HG02642 (cell line): ENCODE measurements at regions not wholly inside any gene's neighbourhood (a gene's known extent, or its start where the extent isn't known, plus 50 kb on each side); places are given as distances from the start of the nearest gene placed in this dataset.

ENCODE experiments used
- ATAC-seq: cut with Tn5 transposase; IDR thresholded peaks from one replicate; pipeline ENCODE4 v1.9.1; 2021; ENCODE audit warnings: mild to moderate bottlenecking; ENCODE audit not compliant: unreplicated experiment, poor library complexity

GRCh38 chr6:113343940-113344339 is 513.2 kb upstream of the MARCKS start:
- ATAC-seq, result no peak

- ATAC-seq, result no peak
These were observed 512.2 kb upstream of the MARCKS start for GRCh38 chr6:113344969-113345368.

- ATAC-seq, result no peak
These were observed 509.7 kb upstream of the MARCKS start for GRCh38 chr6:113347436-113347835.

GRCh38 chr6:113350461-113350860 is 506.7 kb upstream of the MARCKS start:
- ATAC-seq, result no peak

GRCh38 chr6:113351173-113351834 is 505.8 kb upstream of the MARCKS start:
- ATAC-seq, result no peak

- no peak for ATAC-seq
These were observed 504.9 kb upstream of the MARCKS start for GRCh38 chr6:113352029-113352801.

GRCh38 chr6:113352831-113353230 is 504.3 kb upstream of the MARCKS start:
- ATAC-seq, result no peak

GRCh38 chr6:113353392-113353791 is 503.8 kb upstream of the MARCKS start:
- no peak for ATAC-seq

DNA sequence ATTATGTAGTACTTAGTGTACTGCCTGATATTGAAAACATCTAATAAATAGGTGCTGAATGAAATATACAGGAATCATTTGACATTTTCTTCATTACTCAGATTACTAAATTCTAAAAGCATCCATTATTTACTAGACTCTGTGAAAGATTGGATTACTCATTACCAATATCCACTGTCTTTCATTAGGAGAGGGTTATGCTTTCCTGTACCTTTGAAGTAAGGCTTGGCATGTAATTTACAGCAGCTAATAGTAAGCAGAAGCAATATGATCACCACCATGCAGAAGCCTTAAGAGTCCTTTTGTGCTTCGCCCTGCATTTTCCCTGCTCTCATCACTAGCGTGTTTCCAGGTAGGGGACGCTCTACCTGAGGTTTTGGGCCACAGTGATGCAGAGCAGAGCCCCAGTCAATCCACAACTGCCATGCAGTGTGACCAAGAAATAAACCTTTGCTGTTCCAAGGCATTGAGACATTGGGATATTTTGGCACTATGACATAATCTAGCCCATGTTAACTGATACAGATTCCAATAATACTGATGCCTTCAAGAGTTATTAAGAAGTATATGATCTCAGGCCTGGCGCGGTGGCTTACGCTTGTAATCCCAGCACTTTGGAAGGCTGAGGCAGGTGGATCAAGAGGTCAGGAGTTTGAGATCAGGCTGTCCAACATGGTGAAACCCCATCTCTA is 502.8 kb upstream of the MARCKS start:
- no peak for ATAC-seq

GRCh38 chr6:113356139-113356538 is 501.0 kb upstream of the MARCKS start:
- ATAC-seq, result no peak

GRCh38 chr6:113357041-113357440 is 500.1 kb upstream of the MARCKS start:
- ATAC-seq, result no peak

DNA sequence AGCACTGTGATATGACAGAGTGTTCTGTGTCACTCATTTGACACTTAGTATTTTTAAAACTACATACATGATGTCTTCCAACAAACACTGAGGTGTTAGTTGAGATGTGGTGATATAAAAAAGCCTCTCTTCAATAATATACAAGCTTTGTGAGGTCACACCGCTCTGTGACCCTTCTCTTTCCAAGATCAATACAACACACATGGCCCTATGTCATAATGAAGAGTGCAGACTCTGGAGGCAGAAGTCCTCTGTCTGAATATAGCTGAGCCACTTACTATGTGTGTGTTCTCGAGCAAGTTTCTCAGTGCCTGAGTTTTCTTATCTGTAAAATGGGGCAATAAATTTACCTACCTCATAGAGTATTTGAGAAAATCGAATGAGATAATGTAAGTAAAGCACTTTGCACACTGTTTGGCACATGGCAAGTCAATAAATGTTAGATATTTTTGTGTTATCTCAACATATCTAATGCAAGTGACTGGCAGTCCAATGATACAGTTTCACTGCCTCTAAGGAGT is 499.0 kb upstream of the MARCKS start:
- no peak for ATAC-seq

- ATAC-seq, result no peak
These were observed 497.7 kb upstream of the MARCKS start for GRCh38 chr6:113359155-113360140.

DNA sequence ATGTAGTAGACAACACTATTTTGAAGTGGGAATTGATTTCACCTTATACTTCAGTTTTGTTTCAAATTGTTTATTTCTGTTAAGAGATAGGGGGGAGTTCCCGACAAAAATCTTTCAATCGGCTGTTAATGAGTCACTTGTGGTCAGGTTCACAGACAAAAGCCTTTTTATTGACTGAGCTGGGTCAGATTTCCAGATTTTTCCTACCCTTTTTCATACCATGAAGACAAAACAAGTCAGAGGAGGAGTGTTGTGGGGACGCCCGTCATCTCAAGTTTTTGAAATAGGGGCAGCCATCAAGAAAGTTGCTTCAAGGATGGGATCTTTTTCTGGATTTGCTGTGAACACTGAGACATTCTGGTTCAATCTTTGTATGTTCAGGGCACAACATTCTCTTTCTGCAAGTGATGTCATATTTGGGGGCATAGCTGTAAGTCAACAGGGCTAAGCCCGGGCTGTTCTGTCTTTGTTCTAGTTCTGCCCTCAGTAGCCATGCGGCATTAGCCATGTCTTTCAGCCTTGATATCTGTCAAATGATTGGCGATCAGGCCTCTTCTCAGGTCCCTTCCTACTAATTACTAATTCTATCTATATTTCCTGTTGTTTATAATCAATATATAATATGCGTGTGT is 496.0 kb upstream of the MARCKS start:
- ATAC-seq, result no peak

GRCh38 chr6:113362301-113363047 is 494.7 kb upstream of the MARCKS start:
- ATAC-seq, result no peak

DNA sequence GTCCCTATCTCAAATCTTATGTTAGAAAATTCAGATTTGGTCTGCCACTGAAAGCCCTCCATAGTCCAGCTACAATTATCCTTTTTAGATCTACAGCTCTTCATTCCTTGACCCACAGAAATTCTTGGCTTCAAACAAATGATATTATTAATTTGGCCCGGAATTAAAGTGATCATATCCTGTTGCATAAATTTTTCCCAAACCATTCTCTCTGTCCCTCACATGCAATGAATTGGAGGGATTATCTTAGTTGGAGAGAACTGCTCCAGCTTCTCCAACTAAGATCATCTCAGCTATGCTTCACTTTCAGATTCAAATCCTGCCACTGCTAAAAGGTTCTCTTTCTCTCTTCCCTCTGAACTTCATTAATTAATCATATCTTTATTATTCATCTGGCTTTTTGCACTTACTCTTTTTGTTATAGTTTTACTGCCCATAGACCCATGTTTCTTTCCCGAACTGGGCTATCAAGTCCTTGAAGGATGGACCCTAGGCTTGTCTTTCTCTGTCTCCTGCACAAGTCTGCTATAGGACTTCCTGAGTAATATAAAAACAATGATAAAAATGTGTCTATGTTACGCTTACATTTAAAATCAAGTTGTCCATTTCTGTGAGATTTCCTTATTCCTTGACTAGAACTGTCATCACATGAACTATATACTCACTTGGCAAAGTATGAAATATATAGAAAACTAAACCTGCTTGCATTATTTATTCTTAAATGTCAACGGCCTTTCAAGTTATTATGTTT is 493.9 kb upstream of the MARCKS start:
- no peak for ATAC-seq

DNA sequence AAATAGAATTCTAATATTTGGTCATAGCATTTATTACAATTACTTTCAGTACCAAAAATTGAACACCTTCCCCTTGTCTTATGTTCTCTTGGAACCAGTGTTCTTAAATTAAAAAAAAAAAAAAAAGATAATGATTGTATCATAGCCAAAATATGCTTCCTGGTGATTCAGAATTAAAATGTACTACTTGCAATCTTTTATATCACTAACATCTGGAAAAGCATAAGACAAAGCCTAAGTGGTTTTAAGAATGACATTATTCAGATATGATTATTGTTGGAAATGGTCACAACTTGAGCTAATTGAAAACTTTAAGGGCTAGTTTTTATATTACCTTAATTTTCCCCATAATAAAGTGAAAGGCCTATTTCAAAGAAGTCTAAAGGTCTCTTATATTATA is 493.3 kb upstream of the MARCKS start:
- no peak for ATAC-seq

DNA sequence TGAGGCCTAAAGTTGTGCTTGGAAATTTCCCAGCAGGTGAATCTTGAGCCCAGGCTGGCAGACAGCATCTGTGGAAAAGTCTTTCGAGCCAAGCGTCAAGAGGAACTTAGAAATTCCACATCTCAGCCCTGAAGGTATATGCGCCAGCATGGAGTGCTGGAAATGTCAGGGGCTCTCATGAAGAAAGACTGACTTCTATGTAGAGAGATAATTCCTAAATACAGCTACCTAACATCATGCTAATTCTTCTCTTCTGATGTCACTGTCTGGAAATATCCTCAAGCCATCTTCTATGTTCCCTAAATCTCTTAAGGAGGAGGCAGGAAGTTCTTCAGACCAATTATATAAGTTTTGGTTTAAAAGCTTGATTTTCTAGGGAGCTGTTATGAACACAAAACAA is 492.4 kb upstream of the MARCKS start:
- no peak for ATAC-seq
